Bronchial epithelial cell (primary cell): ENCODE measurements at regions not wholly inside any gene's neighbourhood (a gene's known extent, or its start where the extent isn't known, plus 50 kb on each side); places are given as distances from the start of the nearest gene placed in this dataset.

Source experiments
- DNase-seq: peaks from one replicate; pipeline ENCODE4 v3.0.0-alpha.2; 2010; ENCODE audit warnings: low read depth
- FAIRE-seq: peaks from 2 replicates; lab custom pipeline; 2011; peaks lifted over from hg19 to GRCh38; lab: Jason Lieb, UNC
- H3K27me3 ChIP-seq: 2 replicates; pipeline ENCODE4 v1.5.1; 2011; ENCODE audit warnings: low read length; ENCODE audit not compliant: control insufficient read depth, insufficient read depth
- H3K36me3 ChIP-seq: 2 replicates; pipeline ENCODE4 v1.5.1; 2011; ENCODE audit warnings: low read length; ENCODE audit not compliant: control insufficient read depth, insufficient read depth
- H3K4me3 ChIP-seq: 2 replicates; pipeline ENCODE4 v1.5.1; 2011; ENCODE audit warnings: mild to moderate bottlenecking, low read depth, low read length, control low read depth
- CTCF ChIP-seq: IDR thresholded peaks from 2 replicates; pipeline ENCODE4 v1.5.1; 2011; ENCODE audit warnings: mild to moderate bottlenecking, moderate library complexity, low read length, control low read depth, inconsistent platforms; ENCODE audit not compliant: insufficient read depth, severe bottlenecking

DNA sequence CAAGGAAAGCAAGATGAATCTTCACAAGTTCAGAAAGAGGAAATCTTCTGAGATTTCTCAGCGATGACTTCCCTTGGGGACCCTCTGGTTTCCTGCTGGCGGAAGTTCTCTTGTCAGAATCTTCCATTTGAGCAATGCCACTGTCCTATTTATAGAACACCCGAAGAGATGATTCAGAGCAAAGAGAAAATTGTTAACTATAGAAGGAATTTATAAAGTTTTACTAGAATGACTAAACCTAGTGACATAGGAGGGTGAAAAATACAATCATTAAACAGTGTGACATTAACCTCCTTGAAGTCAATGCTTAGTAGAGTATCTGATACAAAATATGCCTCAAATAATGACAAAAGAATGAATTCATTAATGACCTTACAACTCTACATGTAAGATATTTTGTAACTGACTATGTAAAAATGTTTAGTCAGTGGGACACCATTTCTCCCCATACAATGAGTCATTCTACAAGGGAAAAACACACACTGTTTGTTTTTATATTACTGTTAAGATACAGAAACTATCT is 206.5 kb upstream of the CNTNAP2 start:
- H3K4me3 ChIP-seq, result no peak overlapping the region
- TF ChIP-seq CTCF, result no peak
- no peak for DNase-seq
- no peaks in the 10 kb centered on the region for H3K36me3 ChIP-seq
- H3K27me3 ChIP-seq, result no peaks in the 10 kb centered on the region
- FAIRE-seq, result no peak

GRCh38 chr7:145903658-145904057 is 212.9 kb upstream of the CNTNAP2 start:
- TF ChIP-seq CTCF, result no peak
- no peaks in the 10 kb centered on the region for H3K36me3 ChIP-seq
- DNase-seq (no peak), FAIRE-seq (no peak)
- H3K27me3 ChIP-seq, result no peaks in the 10 kb centered on the region
- H3K4me3 ChIP-seq, result no peak overlapping the region

GRCh38 chr7:145902123-145902522 is 214.5 kb upstream of the CNTNAP2 start:
- TF ChIP-seq CTCF, result no peak
- FAIRE-seq (no peak), DNase-seq (no peak)
- H3K4me3 ChIP-seq, result no peak overlapping the region
- H3K36me3 ChIP-seq, result no peaks in the 10 kb centered on the region
- H3K27me3 ChIP-seq, result no peaks in the 10 kb centered on the region

- Histone ChIP-seq H3K4me3 (no peak overlapping the region), H3K36me3 (no peaks in the 10 kb centered on the region), H3K27me3 (no peaks in the 10 kb centered on the region)
- TF ChIP-seq CTCF, result no peak
- DNase-seq (no peak), FAIRE-seq (no peak)
Measured at GRCh38 chr7:145899938-145900337, 216.7 kb upstream of the CNTNAP2 start.

DNA sequence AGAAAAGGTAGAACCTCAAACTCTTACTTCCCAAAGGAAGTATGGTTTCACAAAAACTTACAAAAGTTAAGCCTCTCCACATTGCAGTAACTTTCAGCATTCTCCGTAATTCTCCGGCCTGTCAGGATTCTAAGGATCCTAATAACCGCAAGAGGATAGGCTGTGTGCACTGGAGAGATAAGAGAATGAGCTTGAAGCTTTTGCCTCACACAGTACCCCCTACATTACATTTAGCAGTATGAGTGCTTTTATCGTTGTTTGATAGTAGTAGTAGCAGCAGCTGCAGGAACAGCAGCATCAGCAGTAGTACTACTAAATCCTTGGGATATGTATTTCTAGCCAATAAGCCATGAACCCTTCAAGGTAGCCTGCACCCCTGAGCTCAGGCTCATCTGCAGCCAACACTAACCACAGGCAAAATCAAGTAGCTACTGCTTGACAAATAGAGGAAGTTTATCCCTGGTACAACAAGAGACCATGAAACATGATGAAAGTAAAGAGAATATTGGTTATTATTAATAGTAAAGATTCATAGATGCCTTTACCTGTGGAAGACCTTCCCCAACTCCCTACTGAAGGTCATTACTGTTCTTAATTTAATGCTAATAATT is 222.6 kb upstream of the CNTNAP2 start:
- Histone ChIP-seq H3K4me3 (no peak overlapping the region), H3K27me3 (no peaks in the 10 kb centered on the region), H3K36me3 (no peaks in the 10 kb centered on the region)
- FAIRE-seq (no peak), DNase-seq (no peak)
- no peak for TF ChIP-seq CTCF
